Progenitor cell of endocrine pancreas (in vitro differentiated cells): ENCODE measurements at regions not wholly inside any gene's neighbourhood (a gene's known extent, or its start where the extent isn't known, plus 50 kb on each side); places are given as distances from the start of the nearest gene placed in this dataset.
"Not testable (repeated sequence)": the region's sequence is repeated elsewhere in the genome, so short reads cannot be mapped to it uniquely, and the experiment has no call there.

Experiments used
- DNase-seq: peaks from one replicate; pipeline ENCODE4 v3.0.0; 2021; ENCODE audit warnings: low spot score; ENCODE audit not compliant: unreplicated experiment
- H3K27ac Mint-ChIP-seq: 2 replicates; pipeline ENCODE4 v1.8.0; 2021; ENCODE audit warnings: mild to moderate bottlenecking, moderate library complexity, mixed read lengths
- H3K27me3 Mint-ChIP-seq: 2 replicates; pipeline ENCODE4 v1.8.0; 2021; ENCODE audit warnings: mixed read lengths
- H3K36me3 Mint-ChIP-seq: 2 replicates; pipeline ENCODE4 v1.8.0; 2022; ENCODE audit warnings: mixed read lengths; ENCODE audit not compliant: insufficient read depth
- H3K4me1 Mint-ChIP-seq: 2 replicates; pipeline ENCODE4 v1.8.0; 2021; ENCODE audit warnings: low read depth, mixed read lengths
- H3K4me3 Mint-ChIP-seq: 2 replicates; pipeline ENCODE4 v1.8.0; 2021; ENCODE audit warnings: low read depth, mild to moderate bottlenecking, moderate library complexity, mixed read lengths
- H3K9me3 Mint-ChIP-seq: 2 replicates; pipeline ENCODE4 v1.8.0; 2021; ENCODE audit warnings: low read depth, mixed read lengths
- CTCF ChIP-seq: fragments of 200-600 bp; sonication (generic); IDR thresholded peaks from one replicate; pipeline ENCODE4 v1.5.0; 2021; ENCODE audit warnings: antibody characterized with exemption, mild to moderate bottlenecking; ENCODE audit not compliant: unreplicated experiment

- Mint-ChIP-seq H3K36me3 (peaks cover 4% of the 10 kb centered on the region), H3K4me1 (no peaks in the 10 kb centered on the region), H3K9me3 (peaks cover 13% of the 10 kb centered on the region), H3K27me3 (no peaks in the 10 kb centered on the region), H3K4me3 (no peak overlapping the region), H3K27ac (no peak overlapping the region)
- no peak for DNase-seq
- no peak for TF ChIP-seq CTCF
Measured at GRCh38 chr5:68067291-68067690, 148.3 kb upstream of the PIK3R1 start.

GRCh38 chr5:68066277-68066955, 149.1 kb upstream of the PIK3R1 start:
- TF ChIP-seq CTCF = no peak
- H3K4me3 Mint-ChIP-seq = no peak overlapping the region

GRCh38 chr5:68065321-68065720, 150.2 kb upstream of the PIK3R1 start:
- not testable (repeated sequence) for H3K36me3 Mint-ChIP-seq, H3K27me3 Mint-ChIP-seq, H3K27ac Mint-ChIP-seq, H3K4me1 Mint-ChIP-seq, H3K4me3 Mint-ChIP-seq, DNase-seq
- H3K9me3 Mint-ChIP-seq = peaks cover 28% of the 10 kb centered on the region

More at GRCh38 chr5:68066277-68066955, 149.1 kb upstream of the PIK3R1 start:
- Mint-ChIP-seq H3K27me3 (no peaks in the 10 kb centered on the region), H3K27ac (no peak overlapping the region), H3K4me1 (no peaks in the 10 kb centered on the region), H3K9me3 (peaks cover 20% of the 10 kb centered on the region), H3K36me3 (peaks cover 4% of the 10 kb centered on the region)
- DNase-seq = no peak

GRCh38 chr5:68060382-68060781, 155.2 kb upstream of the PIK3R1 start:
- TF ChIP-seq CTCF = no peak
- peaks cover 30% of the 10 kb centered on the region for H3K9me3 Mint-ChIP-seq
- DNase-seq = no peak
- H3K4me1 Mint-ChIP-seq = peaks cover 7% of the 10 kb centered on the region
- peaks cover 6% of the 10 kb centered on the region for H3K36me3 Mint-ChIP-seq
- no peak overlapping the region for H3K4me3 Mint-ChIP-seq
- H3K27ac Mint-ChIP-seq = no peak overlapping the region
- H3K27me3 Mint-ChIP-seq = no peaks in the 10 kb centered on the region

GRCh38 chr5:68057191-68057590, 158.4 kb upstream of the PIK3R1 start:
- no peak for TF ChIP-seq CTCF
- Mint-ChIP-seq H3K4me3 (no peak overlapping the region), H3K27ac (no peak overlapping the region), H3K9me3 (peaks cover 22% of the 10 kb centered on the region), H3K36me3 (peaks cover 2% of the 10 kb centered on the region), H3K4me1 (peaks cover 13% of the 10 kb centered on the region), H3K27me3 (no peaks in the 10 kb centered on the region)
- DNase-seq = no peak

- Mint-ChIP-seq H3K27ac (no peak overlapping the region), H3K36me3 (peaks cover 1% of the 10 kb centered on the region), H3K4me1 (peaks cover 13% of the 10 kb centered on the region), H3K27me3 (no peaks in the 10 kb centered on the region), H3K4me3 (no peak overlapping the region), H3K9me3 (peaks cover 20% of the 10 kb centered on the region)
- DNase-seq = no peak
- peak; percentile 21 for TF ChIP-seq CTCF
Measured at GRCh38 chr5:68055686-68056085, 159.9 kb upstream of the PIK3R1 start.
